Mesodermal cell (in vitro differentiated cells): ENCODE measurements at regions not wholly inside any gene's neighbourhood (a gene's known extent, or its start where the extent isn't known, plus 50 kb on each side); places are given as distances from the start of the nearest gene placed in this dataset.

Experiments
- H3K27ac ChIP-seq: 2 replicates; pipeline ENCODE4 v1.7.0; 2013; ENCODE audit warnings: mild to moderate bottlenecking, low read depth, low read length, moderate library complexity; ENCODE audit not compliant: severe bottlenecking
- H3K36me3 ChIP-seq: 2 replicates; pipeline ENCODE4 v1.7.1; 2013; ENCODE audit warnings: mild to moderate bottlenecking, low read length, moderate library complexity; ENCODE audit not compliant: control insufficient read depth, insufficient read depth
- H3K4me1 ChIP-seq: one replicate; pipeline ENCODE4 v1.7.1; 2013; ENCODE audit warnings: mild to moderate bottlenecking, low read length; ENCODE audit not compliant: insufficient read depth, control insufficient read depth, poor library complexity, severe bottlenecking
- H3K4me3 ChIP-seq: 2 replicates; pipeline ENCODE4 v1.7.0; 2013; ENCODE audit warnings: low read length, control low read depth, mild to moderate bottlenecking; ENCODE audit not compliant: insufficient read depth, poor library complexity, severe bottlenecking; ENCODE audit errors: extremely low read depth
- H3K9me3 ChIP-seq: 2 replicates; pipeline ENCODE4 v1.7.1; 2013; ENCODE audit warnings: mild to moderate bottlenecking, low read length, moderate library complexity; ENCODE audit not compliant: control insufficient read depth
- WGBS, 2 experiments: methylation state at CpG; one replicate each; pipeline ENCODE4 v1.1.5; 2013; ENCODE audit warnings: missing lambda C conversion rate in 2 of 2; ENCODE audit not compliant: insufficient coverage in 2 of 2; 5-methylcytosine and 5-hydroxymethylcytosine counted together

GRCh38 chr17:33854596-33854995, 400.5 kb upstream of the CCL2 start:
- no peak overlapping the region for H3K4me3 ChIP-seq
- 62 to 78% methylated on average over 1 to 2 of the region's 2 CpGs for WGBS, 2 experiments
- H3K27ac ChIP-seq = no peak overlapping the region
- H3K36me3 ChIP-seq = no peaks in the 10 kb centered on the region
- H3K4me1 ChIP-seq = no peaks in the 10 kb centered on the region
- no peaks in the 10 kb centered on the region for H3K9me3 ChIP-seq

- WGBS, 2 experiments = 68 to 76% methylated on average over 5 of the region's 6 CpGs
- Histone ChIP-seq H3K9me3 (no peaks in the 10 kb centered on the region), H3K27ac (no peak overlapping the region), H3K4me1 (no peaks in the 10 kb centered on the region), H3K36me3 (no peaks in the 10 kb centered on the region), H3K4me3 (no peak overlapping the region)
Observed at GRCh38 chr17:33858121-33858520, 397.0 kb upstream of the CCL2 start.

- no peak overlapping the region for H3K4me3 ChIP-seq
- H3K36me3 ChIP-seq = no peaks in the 10 kb centered on the region
- H3K9me3 ChIP-seq = no peaks in the 10 kb centered on the region
- no peaks in the 10 kb centered on the region for H3K4me1 ChIP-seq
- no peak overlapping the region for H3K27ac ChIP-seq
- 89% methylated on average over 1 of the region's 1 CpG; no CpG with 5 or more reads in 1 of the 2 experiments for WGBS, 2 experiments
Observed at GRCh38 chr17:33858682-33859081, 396.4 kb upstream of the CCL2 start.

- H3K4me3 ChIP-seq = no peak overlapping the region
- no peak overlapping the region for H3K27ac ChIP-seq
- H3K4me1 ChIP-seq = no peaks in the 10 kb centered on the region
- 76 to 91% methylated on average over 3 to 4 of the region's 4 CpGs for WGBS, 2 experiments
- H3K36me3 ChIP-seq = no peaks in the 10 kb centered on the region
- no peaks in the 10 kb centered on the region for H3K9me3 ChIP-seq
Observed at GRCh38 chr17:33862772-33863602, 392.1 kb upstream of the CCL2 start.

GRCh38 chr17:33864758-33865229, 390.3 kb upstream of the CCL2 start:
- H3K4me3 ChIP-seq = no peak overlapping the region
- no peak overlapping the region for H3K27ac ChIP-seq
- 75 to 91% methylated on average over 2 to 3 of the region's 3 CpGs for WGBS, 2 experiments
- no peaks in the 10 kb centered on the region for H3K36me3 ChIP-seq
- H3K9me3 ChIP-seq = no peaks in the 10 kb centered on the region
- no peaks in the 10 kb centered on the region for H3K4me1 ChIP-seq

GRCh38 chr17:33868899-33869298, 386.2 kb upstream of the CCL2 start:
- Histone ChIP-seq H3K27ac (no peak overlapping the region), H3K4me1 (peaks cover 18% of the 10 kb centered on the region), H3K36me3 (no peaks in the 10 kb centered on the region), H3K9me3 (no peaks in the 10 kb centered on the region), H3K4me3 (no peak overlapping the region)
- WGBS, 2 experiments = 100% methylated on average over 2 of the region's 3 CpGs; no CpG with 5 or more reads in 1 of the 2 experiments

GRCh38 chr17:33870936-33871335, 384.1 kb upstream of the CCL2 start:
- 80% methylated on average over 2 of the region's 3 CpGs; no CpG with 5 or more reads in 1 of the 2 experiments for WGBS, 2 experiments

GRCh38 chr17:33871720-33872540, 383.2 kb upstream of the CCL2 start:
- WGBS, 2 experiments = 84 to 88% methylated on average over 5 to 7 of the region's 9 CpGs
- no peak overlapping the region for H3K4me3 ChIP-seq

More at GRCh38 chr17:33870936-33871335, 384.1 kb upstream of the CCL2 start:
- H3K27ac ChIP-seq = no peak overlapping the region
- no peaks in the 10 kb centered on the region for H3K36me3 ChIP-seq
- no peak overlapping the region for H3K4me3 ChIP-seq
- no peaks in the 10 kb centered on the region for H3K9me3 ChIP-seq
- peaks cover 18% of the 10 kb centered on the region for H3K4me1 ChIP-seq

GRCh38 chr17:33873201-33873617, 381.9 kb upstream of the CCL2 start:
- Histone ChIP-seq H3K27ac (no peak overlapping the region), H3K4me1 (peaks cover 18% of the 10 kb centered on the region), H3K36me3 (no peaks in the 10 kb centered on the region), H3K4me3 (no peak overlapping the region), H3K9me3 (no peaks in the 10 kb centered on the region)
- 100% methylated on average over 1 of the region's 2 CpGs; no CpG with 5 or more reads in 1 of the 2 experiments for WGBS, 2 experiments

More at GRCh38 chr17:33871720-33872540, 383.2 kb upstream of the CCL2 start:
- H3K4me1 ChIP-seq = peaks cover 18% of the 10 kb centered on the region
- peak overlapping the region; percentile 18 for H3K27ac ChIP-seq
- H3K36me3 ChIP-seq = no peaks in the 10 kb centered on the region
- H3K9me3 ChIP-seq = no peaks in the 10 kb centered on the region

GRCh38 chr17:33874617-33875060, 380.4 kb upstream of the CCL2 start:
- H3K36me3 ChIP-seq = no peaks in the 10 kb centered on the region
- H3K27ac ChIP-seq = no peak overlapping the region
- H3K4me1 ChIP-seq = peaks cover 18% of the 10 kb centered on the region
- H3K4me3 ChIP-seq = no peak overlapping the region
- H3K9me3 ChIP-seq = no peaks in the 10 kb centered on the region
- WGBS, 2 experiments = 96 to 100% methylated on average over 2 of the region's 2 CpGs
